Gastrocnemius medialis (tissue), 4 donors: ENCODE measurements at regions not wholly inside any gene's neighbourhood (a gene's known extent, or its start where the extent isn't known, plus 50 kb on each side); places are given as distances from the start of the nearest gene placed in this dataset.

ENCODE experiments used
- ATAC-seq, 2 donors: fragments of 150-250 bp; one replicate each; pipeline ENCODE4 v1.9.1; 2016
- DNase-seq, 2 donors: peaks; one replicate each; pipeline ENCODE4 v3.0.0-alpha.2; 2019
- H3K27ac ChIP-seq, 4 donors: fragments of 200-600 bp; sonication (generic); 1 replicate in 1 of 4; 2 replicates in 3 of 4; pipeline ENCODE4 v1.5.1; 2016 to 2018; ENCODE audit warnings: mild to moderate bottlenecking in 2 of 4, moderate library complexity in 1 of 4
- H3K27me3 ChIP-seq, 3 donors: fragments of 200-600 bp; sonication (generic) in 2 of 3; 1 replicate in 1 of 3; 2 replicates in 2 of 3; pipeline versions ENCODE4 v1.5.1 to v1.6.0; 2016 to 2019; ENCODE audit warnings: mild to moderate bottlenecking in 1 of 3, moderate library complexity in 1 of 3
- H3K36me3 ChIP-seq, 2 donors: fragments of 200-600 bp; sonication (generic) in 1 of 2; one replicate each; pipeline ENCODE4 v1.5.1; 2017 to 2018
- H3K4me1 ChIP-seq, 2 donors: fragments of 200-600 bp; sonication (generic) in 1 of 2; one replicate each; pipeline ENCODE4 v1.5.1; 2016 to 2017; ENCODE audit warnings: mild to moderate bottlenecking in 2 of 2
- H3K4me3 ChIP-seq, 4 donors: fragments of 200-600 bp; sonication (generic) in 3 of 4; 1 replicate in 1 of 4; 2 replicates in 3 of 4; pipeline ENCODE4 v1.5.1; 2016 to 2019; ENCODE audit warnings: mild to moderate bottlenecking in 2 of 4
- H3K9me3 ChIP-seq, 3 donors: fragments of 200-600 bp; sonication (generic) in 2 of 3; 1 replicate in 1 of 3; 2 replicates in 2 of 3; pipeline ENCODE4 v1.5.1; 2016 to 2019
- POLR2A ChIP-seq, 2 donors: fragments of 450-650 bp; IDR thresholded peaks; one replicate each; pipeline ENCODE4 v1.6.1; 2017; ENCODE audit warnings: antibody characterized with exemption in 2 of 2, mild to moderate bottlenecking in 2 of 2, moderate library complexity in 2 of 2
- in situ Hi-C, 4 donors: fragments of 200-750 bp; cut with MboI; loops; one replicate each; pipeline versions ENCODE4 v1.15.0 to v1.8.0; 2017; ENCODE audit warnings: low sequenced_read_pairs in 4 of 4
- intact Hi-C: fragments of 100-400 bp; cut with DNase I; formaldehyde crosslinking; loops from one replicate; pipeline ENCODE4 v1.15.1; 2023; ENCODE audit warnings: low total_unique reads
- TF ChIP-seq, protein P1 (sequence below), 5 experiments: fragments of 450-650 bp in 3 of 5; fragments of 200-600 bp in 2 of 5; sonication (generic) in 2 of 5; IDR thresholded peaks in 4 of 5; conservative IDR thresholded peaks in 1 of 5; 1 replicate in 4 of 5; 2 replicates in 1 of 5; pipeline ENCODE4 v1.5.1; 2016 to 2019; ENCODE audit warnings: antibody characterized with exemption in 5 of 5, mild to moderate bottlenecking in 3 of 5, moderate library complexity in 3 of 5

DNA sequence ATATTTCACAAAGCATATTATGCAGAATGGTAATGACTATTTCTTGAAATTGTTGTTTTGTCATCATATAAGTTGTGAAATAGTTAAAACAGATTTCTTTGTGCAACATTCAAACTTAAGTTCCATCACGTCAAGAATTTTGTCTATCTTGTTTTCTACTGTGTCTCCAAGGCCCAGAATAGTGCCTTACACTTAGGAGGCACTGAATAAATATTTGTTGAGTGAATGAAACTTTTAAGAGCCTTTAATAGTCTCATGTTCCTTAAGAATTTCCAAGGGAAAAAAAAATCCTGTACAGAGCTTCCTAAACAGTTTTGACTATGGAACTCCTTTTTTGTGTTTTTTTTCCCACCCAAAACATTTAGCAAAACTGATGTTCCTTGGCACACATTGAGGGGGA, 50.8 kb upstream of the TNFSF18 start:
- ATAC-seq (no peak), DNase-seq (no peak)
- Histone ChIP-seq H3K27me3 (no peaks in the 10 kb centered on the region), H3K4me1 (no peaks in the 10 kb centered on the region), H3K36me3 (no peaks in the 10 kb centered on the region), H3K9me3 (no peaks in the 10 kb centered on the region), H3K27ac (no peak overlapping the region), H3K4me3 (no peak overlapping the region)
- in situ Hi-C loops = no loop called here
- TF ChIP-seq POLR2A (IDR thresholded peaks at IDR 0.05) = no peak
- TF ChIP-seq, protein P1, sequence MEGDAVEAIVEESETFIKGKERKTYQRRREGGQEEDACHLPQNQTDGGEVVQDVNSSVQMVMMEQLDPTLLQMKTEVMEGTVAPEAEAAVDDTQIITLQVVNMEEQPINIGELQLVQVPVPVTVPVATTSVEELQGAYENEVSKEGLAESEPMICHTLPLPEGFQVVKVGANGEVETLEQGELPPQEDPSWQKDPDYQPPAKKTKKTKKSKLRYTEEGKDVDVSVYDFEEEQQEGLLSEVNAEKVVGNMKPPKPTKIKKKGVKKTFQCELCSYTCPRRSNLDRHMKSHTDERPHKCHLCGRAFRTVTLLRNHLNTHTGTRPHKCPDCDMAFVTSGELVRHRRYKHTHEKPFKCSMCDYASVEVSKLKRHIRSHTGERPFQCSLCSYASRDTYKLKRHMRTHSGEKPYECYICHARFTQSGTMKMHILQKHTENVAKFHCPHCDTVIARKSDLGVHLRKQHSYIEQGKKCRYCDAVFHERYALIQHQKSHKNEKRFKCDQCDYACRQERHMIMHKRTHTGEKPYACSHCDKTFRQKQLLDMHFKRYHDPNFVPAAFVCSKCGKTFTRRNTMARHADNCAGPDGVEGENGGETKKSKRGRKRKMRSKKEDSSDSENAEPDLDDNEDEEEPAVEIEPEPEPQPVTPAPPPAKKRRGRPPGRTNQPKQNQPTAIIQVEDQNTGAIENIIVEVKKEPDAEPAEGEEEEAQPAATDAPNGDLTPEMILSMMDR (IDR thresholded peaks at IDR 0.05 in 4 of 5, conservative IDR thresholded peaks at IDR 0.05 in 1 of 5) = no peak
- intact Hi-C loops = no loop called here

DNA sequence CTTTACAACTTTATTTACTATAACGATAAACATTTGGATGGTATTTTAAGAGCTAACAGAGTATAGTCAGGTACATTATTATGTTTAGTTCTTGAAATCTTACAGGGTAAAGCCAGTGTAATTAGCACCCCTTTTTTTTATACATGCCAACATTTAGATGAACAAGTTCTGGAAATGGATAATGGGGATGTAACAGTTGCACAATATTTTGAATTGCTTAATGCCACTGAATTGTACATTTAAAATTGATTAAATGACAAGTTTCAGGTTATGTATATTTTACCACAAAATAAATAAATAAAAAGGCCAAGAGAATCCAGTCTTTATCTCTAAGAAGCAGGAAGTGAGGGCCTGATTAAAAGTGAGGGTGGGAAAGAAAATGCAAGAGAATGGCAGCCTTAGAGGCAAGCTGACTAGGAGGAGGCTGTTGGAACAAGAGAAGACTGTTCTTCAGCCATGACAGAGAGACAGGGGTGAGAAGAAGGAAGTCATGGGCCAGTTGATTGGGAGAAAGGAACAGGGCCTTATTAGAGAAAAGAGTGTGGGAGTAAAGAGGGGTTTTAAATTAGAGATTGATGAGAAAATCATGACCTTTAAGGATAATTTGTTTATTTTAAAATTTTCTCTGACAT, 49.9 kb upstream of the TNFSF18 start:
- Histone ChIP-seq H3K4me3 (no peak overlapping the region), H3K36me3 (no peaks in the 10 kb centered on the region), H3K27me3 (no peaks in the 10 kb centered on the region), H3K9me3 (no peaks in the 10 kb centered on the region), H3K27ac (no peak overlapping the region), H3K4me1 (no peaks in the 10 kb centered on the region)
- intact Hi-C loops = no loop called here
- ATAC-seq = no peak
- in situ Hi-C loops = no loop called here
- DNase-seq = no peak
- no peak for TF ChIP-seq POLR2A (IDR thresholded peaks at IDR 0.05)
- TF ChIP-seq, protein P1 (IDR thresholded peaks at IDR 0.05 in 4 of 5, conservative IDR thresholded peaks at IDR 0.05 in 1 of 5) = no peak
